Umbilical cord (tissue), 1 donor: ENCODE measurements at regions not wholly inside any gene's neighbourhood (a gene's known extent, or its start where the extent isn't known, plus 50 kb on each side); places are given as distances from the start of the nearest gene placed in this dataset.
A peak's percentile ranks its signal among the peaks of the same experiment; 100 is the strongest.

Experiments used
- DNase-seq: peaks from one replicate; pipeline ENCODE4 v3.0.0-alpha.2; 2015; ENCODE audit warnings: low spot score

DNA sequence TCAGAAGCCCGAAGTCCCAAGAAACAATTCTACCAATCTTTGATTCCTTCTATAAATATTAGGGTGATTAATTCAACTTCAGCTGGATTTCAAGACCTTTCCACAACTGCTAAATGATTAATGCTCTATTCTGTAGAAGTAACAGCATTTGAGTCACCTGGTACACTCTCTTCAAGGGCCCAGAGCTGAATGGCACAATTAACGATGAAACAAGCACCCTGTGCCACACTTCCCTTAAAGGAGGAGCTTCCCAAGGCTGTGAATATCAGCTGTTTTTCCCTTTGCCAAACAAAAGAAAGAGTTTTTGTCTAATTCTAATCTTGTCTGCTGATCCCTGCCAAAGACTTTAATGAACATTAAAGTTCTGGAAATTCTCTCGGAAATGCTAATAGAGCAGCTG, 56.0 kb downstream of the BOD1L2 start:
- no peak for DNase-seq

DNA sequence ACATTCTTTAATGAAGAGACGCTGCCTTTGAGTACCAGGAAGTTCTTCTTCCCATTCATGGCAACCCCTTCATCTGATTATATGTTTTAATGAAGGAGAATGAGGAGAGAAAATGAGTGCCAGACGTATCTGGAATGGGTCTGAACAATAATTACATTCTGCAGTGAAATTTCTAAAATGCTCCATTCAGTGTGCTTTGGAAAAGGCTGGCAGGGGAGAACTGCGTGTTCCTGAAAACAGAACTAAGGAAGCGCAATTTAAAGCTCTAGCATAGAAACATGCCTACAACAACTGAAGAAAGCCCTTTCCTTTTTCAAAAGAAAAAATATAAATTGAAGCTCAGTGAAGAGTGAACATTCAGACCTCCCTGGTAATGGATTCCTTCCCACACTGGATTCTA, 58.8 kb downstream of the BOD1L2 start:
- no peak for DNase-seq

DNA sequence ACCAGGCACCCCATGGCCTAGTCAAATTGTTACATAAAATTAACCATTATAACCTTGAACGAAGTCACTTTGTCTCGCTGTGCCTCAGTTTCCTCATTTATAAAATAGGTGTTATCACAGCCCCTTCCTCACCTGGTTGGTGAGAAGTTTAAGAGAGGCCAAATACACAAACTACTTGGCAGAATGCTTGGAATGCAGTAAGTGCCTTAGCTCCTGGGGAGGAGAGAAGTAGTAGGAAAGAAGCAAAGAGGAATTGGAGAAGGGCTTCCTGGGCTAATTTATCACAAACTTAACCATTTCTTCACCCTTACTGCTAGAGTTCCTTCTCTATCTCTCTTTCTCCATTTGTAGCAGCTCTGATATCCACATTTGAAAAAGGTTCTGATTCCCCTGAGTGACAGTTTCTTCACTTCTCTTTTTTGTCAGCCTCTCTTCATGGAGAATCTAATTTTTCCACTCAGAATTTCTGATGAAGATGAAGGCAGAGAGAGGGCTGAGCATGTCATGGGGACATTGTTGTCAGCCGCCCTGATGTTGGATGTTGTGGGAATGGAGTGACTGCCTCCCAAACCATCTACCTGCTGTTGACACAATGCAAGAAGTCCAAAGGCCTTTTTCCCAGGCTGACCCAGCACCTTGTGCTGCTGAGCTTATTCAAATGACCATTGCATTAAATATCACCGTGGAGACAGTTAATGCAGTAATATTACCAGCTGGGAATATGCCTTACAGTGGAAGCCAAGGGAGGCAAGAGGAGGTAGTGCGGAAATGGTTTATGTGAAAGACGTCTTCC, 60.4 kb downstream of the BOD1L2 start:
- no peak for DNase-seq

- no peak for DNase-seq
Observed at GRCh38 chr18:57208047-57208446, 61.2 kb downstream of the BOD1L2 start.

DNA sequence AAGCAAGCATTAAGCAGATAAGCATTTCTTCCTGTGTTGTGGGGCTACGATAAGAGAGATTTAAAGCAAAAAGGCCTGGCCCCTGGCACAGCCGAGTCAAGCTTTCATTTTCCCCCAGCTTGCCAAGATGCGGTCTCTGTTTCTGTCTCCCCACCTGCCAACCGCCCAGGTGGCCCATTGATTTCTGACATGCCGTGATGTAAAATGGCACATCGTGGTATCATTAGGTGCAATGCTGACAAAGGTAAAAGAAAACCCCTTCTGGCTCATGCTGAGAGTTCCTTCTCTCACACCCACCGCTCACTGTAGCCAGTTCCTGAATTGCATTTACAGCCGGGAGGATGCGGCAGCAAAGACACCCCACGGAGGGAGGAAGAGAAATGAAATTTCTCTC, 62.8 kb downstream of the BOD1L2 start:
- DNase-seq: no peak

GRCh38 chr18:57210107-57210715, 63.3 kb downstream of the BOD1L2 start:
- peak; percentile 47 for DNase-seq

DNA sequence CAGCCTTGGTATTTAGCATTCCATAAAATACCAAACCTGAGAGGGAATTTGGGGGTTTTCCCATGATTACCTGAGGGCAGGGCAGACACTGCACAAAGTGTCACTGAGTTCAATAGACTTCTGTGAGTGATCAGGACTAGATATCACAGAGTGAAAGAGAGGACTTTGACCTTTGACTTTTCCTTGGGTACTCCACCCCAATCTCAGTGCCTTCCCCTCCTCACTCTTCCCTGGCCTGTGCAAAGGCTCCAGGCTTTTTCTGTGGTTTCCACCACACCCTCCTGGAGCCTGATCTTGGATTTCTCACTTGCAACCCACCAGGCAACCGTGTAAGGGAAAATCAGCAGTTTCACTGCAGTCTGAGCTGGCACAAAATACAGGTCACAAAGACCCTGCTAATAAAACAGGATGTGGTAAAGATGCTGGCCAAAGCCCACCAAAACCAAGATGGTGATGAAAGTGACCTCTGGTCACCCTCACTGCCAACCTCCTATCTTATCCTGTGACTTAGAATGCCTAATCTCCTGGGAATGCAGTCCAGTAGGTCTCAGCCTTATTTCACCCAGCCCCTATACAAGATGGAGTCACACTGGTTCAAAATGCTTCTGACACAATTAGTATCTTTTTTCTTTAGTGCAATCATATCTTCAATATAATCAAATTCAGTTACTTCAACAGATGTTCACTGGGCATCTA, 64.0 kb downstream of the BOD1L2 start:
- DNase-seq: no peak

DNA sequence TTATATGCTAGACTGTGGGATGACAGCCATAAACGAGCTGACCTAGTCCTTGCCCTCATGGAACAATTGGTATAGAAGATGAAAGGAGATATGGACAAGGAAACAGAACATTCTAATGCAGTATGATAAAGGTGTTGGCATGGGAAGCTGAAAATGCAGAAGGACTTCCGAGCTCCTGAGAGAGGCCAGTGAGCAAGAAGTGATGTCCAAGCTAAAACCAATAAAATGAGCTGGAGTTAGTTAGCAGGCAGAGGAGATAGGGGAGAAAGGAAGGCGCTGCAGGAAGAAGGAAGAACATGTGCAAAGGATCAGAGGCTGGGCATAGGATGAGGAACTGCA, 64.5 kb downstream of the BOD1L2 start:
- no peak for DNase-seq

DNA sequence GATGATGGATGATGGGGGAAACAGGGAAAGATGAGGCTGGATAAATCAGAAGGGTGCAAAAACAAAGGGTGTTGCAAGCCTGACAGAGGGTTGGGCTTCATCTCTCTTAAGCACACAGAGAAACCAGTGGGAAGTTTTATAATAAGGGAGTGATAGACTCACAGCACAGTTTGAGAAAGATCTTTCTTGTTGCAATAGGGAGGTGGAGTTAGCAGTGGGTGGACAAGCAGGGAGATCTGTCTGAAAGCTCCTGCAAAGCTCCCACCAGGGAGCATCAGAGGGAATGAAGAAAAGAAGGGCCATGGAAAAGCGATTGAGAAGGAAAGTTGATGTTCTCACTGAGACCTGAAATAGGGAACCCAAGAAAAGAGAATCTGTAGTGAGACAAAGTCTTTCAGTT, 64.9 kb downstream of the BOD1L2 start:
- no peak for DNase-seq

DNA sequence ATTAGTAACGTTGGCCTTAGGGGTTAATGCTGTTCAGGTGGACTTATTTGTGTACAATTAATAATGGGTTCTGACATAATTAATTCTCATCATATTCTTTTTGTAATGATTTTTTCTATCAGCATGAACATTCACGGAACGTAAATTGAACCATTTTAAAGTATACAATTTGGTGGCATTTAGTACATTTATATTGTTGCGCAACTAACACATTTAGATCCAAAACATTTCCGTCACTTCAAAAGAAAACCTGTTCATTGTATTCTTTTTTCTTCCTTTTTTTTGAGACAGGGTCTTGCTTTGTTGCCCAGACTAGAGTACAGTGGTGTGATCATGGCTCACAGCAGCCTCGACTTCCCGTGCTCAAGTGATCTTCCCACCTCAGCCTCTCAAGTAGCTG, 65.8 kb downstream of the BOD1L2 start:
- no peak for DNase-seq

DNA sequence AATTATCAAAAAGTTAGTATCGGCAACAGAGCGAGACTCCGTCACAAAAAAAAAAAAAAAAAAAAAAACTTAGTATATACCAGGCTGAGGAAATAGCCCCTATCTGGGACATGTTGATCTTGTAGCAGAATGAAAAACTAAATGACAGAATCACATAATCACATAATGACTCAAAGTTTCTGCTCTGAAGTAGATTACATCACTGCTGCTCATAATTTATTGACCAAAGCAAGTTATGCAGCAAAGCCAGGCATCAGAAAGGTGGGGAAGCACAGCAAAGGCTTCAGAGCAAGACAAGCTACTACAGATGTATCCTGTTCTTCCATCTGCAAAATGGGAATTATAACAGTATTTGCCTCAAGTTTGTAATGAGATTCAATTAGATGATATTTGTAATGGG, 68.1 kb downstream of the BOD1L2 start:
- no peak for DNase-seq

DNA sequence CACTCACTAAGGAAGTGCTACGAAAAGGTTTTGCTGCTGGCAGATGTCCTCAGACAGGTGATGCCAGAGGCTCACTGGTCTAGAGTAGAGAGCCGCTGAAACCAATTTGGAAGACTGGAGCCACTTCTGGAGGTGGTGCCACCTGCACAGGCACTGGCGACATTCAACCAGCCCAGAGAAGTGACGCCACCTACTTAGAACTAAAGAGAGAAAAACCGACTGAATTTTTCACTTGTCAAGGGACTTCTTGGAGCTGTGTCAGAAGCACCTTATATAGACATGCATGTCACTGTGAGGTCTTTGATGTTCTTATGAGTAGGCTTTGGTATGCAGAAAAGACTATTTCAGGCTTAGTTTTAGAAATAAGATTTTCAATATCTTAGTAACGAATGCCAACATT, 71.4 kb downstream of the BOD1L2 start:
- DNase-seq: no peak

DNA sequence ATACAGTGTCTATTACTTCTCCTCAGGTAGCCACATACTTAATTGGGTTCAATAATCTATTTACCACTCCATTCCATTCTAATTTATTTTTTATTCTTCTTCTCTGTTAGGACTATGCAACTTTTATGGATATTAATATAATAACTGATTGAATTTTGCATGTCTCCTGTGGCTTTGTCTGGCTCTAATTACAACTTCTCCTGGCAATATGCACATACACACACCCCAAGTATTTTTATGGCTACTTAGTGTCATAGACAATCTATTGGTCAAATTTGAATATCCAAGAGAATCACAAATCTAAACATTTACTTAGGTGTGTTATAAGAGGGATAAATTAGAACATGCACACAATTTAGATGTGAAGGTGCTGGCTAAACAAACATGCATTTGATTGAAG, 73.1 kb downstream of the BOD1L2 start:
- no peak for DNase-seq

DNA sequence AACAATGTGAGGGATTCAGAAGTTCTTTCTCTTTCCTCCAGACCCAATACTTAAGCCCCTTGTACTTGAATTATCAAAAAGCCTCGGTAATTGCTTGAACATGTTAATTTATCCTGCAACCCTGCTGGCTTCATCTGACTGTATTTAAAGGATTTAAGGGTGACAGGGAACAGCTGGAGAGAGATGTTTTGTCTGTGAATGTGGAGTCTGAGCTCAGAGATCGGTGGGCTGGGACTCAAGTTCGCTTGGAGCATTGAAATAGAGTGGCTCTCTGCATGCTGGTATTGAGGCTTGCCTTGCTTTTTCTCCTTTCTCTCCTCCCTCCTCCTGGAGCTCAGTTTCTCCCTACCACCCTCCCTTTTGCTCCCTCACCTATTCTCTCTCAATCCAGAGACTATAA, 73.6 kb downstream of the BOD1L2 start:
- no peak for DNase-seq

- no peak for DNase-seq
Observed at GRCh38 chr18:57220930-57221483, 74.1 kb downstream of the BOD1L2 start.

GRCh38 chr18:57223144-57223870, 76.4 kb downstream of the BOD1L2 start:
- no peak for DNase-seq

DNA sequence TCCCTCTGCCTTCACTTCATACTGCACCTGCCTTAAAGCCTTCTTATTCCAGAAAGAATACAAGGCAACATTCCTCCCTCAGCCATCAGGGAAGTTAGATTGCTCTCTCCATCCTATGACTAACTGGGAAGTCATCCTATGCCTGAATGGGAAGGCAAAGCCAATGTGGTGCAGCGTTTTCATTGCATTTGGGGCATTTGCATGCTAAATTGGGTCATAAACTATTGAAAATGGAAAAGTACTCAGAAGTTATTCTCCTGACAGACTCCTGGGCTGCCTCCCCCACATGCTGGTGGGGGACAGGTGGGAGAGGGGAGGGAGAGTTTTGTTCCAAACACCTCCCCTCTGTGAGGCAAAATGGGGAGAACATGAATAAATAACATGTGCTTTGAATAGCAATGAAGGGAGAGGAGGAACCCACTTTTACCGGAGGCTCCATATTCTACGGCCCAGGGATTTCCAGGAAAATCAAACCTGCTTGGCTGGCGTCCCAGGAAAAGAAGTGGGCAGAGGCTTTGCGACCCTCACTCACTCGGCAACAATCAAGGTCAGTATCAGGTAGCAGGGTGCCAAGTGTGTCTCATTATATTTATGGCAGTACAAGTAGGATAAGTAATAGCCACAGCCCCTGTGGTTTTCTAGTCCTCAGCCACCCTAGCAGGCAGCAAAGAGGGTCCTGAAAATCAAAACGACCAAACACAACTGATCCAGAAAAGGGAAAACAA, 84.1 kb downstream of the BOD1L2 start:
- DNase-seq: no peak

DNA sequence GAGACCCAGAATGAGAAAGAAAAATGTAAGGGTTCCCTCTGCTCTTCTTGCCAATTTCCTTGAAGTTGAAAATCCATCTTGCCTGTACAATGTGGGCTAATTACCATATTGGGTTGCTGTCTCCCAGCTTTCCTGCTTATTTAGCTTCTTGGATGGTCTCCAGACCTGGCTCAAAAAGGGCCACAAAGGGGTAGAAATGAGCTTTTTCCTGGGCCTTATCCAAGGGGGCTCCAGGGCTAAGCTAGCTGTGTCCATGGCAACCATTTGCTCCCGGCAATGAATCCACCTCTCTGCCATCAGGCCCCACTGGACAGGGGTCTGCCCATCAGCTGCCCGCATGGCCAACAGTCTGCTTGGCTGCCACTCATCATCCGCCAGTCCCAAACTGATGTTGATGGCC, 85.0 kb downstream of the BOD1L2 start:
- no peak for DNase-seq

DNA sequence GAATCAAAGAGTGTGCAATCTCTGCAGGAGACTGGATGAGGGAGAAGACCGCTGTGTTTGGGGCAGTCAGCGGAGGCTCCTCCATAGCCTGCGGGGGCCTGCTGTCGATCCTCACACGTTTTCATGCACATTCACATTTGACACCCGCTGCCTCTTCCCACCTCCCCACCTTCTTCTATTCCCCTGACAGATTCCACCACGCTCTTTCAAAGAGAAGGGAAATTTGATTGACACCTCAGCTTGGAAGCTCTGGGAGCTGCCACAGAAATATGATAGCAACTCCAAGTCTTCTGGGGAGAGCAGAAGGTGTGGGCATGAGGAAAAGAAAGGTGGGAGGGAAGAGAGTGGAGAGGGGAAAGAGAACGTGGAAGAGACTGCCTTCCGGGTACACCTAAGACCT, 87.5 kb downstream of the BOD1L2 start:
- DNase-seq: no peak

DNA sequence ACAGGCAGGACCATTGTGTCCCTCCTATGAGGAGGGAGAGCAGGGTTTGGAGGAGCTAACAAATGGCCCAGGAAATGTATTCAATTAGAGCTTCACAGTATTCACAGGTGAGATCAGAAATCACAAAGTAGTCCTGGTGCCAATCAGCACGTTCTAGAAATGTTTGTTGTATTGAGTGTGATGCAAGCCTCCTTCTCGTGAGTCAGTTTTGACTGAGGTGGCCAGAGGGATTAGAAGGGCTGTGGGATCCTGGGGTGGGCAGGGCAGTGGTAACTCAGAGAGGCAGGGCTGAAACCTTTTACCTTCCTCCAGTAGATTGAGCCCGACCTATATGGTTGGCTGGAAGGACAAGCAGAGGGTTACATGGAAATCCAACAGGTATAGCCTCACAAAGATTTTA, 95.0 kb downstream of the BOD1L2 start:
- DNase-seq: no peak

DNA sequence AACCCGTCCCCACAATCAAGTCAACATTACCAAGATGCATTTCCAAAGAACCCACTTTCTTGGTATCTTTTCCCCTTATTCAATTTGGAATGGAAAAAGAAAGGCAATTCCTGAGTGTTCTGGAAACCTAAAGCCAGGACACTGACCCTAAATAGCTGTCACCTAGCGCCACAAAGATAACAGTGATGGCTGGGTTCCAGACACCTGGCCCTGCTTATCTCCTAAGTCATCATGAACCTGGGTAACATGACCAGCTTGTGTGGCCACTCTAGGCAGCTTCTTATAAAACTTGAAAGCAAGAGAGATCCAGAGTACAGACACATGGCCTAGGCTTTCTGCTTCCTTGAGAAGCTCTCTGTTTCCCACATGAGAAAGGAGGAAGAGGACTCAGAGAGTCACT, 95.4 kb downstream of the BOD1L2 start:
- no peak for DNase-seq
